ENCODE measurements at regions not wholly inside any gene's neighbourhood (a gene's known extent, or its start where the extent isn't known, plus 50 kb on each side); places are given as distances from the start of the nearest gene placed in this dataset.

DNA sequence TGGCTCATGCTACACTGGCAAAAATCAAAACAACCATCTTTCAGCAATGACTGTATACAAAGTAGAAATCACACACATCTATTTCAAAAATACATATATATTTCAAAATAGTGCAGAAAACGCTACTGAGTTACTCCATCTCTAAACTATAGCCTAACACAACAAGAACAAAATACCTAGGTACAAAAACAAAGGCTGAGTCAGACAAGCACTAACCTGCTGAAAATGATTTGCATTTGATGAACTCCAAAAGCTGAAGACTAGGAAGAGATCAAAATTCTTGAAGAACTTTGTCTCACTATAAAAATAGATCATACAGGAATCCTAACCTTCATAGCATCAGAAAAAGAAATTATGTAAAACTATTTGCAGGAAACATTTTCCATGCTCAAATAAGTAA, 381.6 kb downstream of the EFNB2 start:
- peaks cover 37 to 74% of the 10 kb centered on the region in 2 experiments for H3K4me1 ChIP-seq (ENCODE audit: control insufficient read depth in 1 of 2, insufficient read depth in 2 of 2, low read length in 2 of 2)
- DNase-seq (ENCODE audit: low read depth, low spot score), result no peak
- ChIA-PET POLR2A (interaction anchor here (0.6 kb wide), 1 partner anchor 23 kb away, joined by 3 read pairs; no protein-coding TSS in a partner anchor), RAD21 (ENCODE audit: low non-redundant PET in 1 of 2, low total read pairs in 2 of 2, uncharacterized antibody in 2 of 2, unreplicated experiment in 2 of 2) (no interaction called here), CTCF (no interaction called here)
- H3K9me3 ChIP-seq (ENCODE audit: control insufficient read depth in 1 of 2, insufficient read depth in 1 of 2, low read depth in 1 of 2, low read length in 2 of 2), result no peaks in the 10 kb centered on the region
- intact Hi-C loops (cut with micrococcal nuclease), result no loop called here
- H3K4me3 ChIP-seq (replicated peaks in 1 of 2; ENCODE audit: low read depth in 1 of 2, low read length in 2 of 2), result no peak overlapping the region
- TF ChIP-seq CEBPB (IDR thresholded peaks at IDR 0.05; ENCODE audit: low read depth) (no peak), RAD21 (IDR thresholded peaks at IDR 0.05; ENCODE audit: low read depth) (no peak), YY1 (IDR thresholded peaks at IDR 0.05; ENCODE audit: extremely low read depth, insufficient replicate concordance, low read depth, low read length) (no peak), EGR1 (IDR thresholded peaks at IDR 0.05; ENCODE audit: low read depth) (no peak), ELF1 (IDR thresholded peaks at IDR 0.05; ENCODE audit: borderline replicate concordance, low read depth) (no peak), POLR2AphosphoS5 (IDR thresholded peaks at IDR 0.05; ENCODE audit: low read depth, low read length) (no peak), SP1 (IDR thresholded peaks at IDR 0.05; ENCODE audit: low read depth) (no peak), ZFX (IDR thresholded peaks at IDR 0.05) (no peak), POLR2A (IDR thresholded peaks at IDR 0.05; ENCODE audit: borderline replicate concordance, extremely low read depth, insufficient read depth, insufficient read length) (no peak), ZNF274 (IDR thresholded peaks at IDR 0.05; ENCODE audit: low read depth, low read length) (no peak)
- TF ChIP-seq, protein P1, sequence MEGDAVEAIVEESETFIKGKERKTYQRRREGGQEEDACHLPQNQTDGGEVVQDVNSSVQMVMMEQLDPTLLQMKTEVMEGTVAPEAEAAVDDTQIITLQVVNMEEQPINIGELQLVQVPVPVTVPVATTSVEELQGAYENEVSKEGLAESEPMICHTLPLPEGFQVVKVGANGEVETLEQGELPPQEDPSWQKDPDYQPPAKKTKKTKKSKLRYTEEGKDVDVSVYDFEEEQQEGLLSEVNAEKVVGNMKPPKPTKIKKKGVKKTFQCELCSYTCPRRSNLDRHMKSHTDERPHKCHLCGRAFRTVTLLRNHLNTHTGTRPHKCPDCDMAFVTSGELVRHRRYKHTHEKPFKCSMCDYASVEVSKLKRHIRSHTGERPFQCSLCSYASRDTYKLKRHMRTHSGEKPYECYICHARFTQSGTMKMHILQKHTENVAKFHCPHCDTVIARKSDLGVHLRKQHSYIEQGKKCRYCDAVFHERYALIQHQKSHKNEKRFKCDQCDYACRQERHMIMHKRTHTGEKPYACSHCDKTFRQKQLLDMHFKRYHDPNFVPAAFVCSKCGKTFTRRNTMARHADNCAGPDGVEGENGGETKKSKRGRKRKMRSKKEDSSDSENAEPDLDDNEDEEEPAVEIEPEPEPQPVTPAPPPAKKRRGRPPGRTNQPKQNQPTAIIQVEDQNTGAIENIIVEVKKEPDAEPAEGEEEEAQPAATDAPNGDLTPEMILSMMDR (IDR thresholded peaks at IDR 0.05 in 2 of 3, conservative IDR thresholded peaks at IDR 0.05 in 1 of 3; ENCODE audit: borderline replicate concordance in 1 of 3, insufficient read depth in 1 of 3, low read depth in 2 of 3, low read length in 2 of 3), result no peak
- TF ChIP-seq, protein P2, sequence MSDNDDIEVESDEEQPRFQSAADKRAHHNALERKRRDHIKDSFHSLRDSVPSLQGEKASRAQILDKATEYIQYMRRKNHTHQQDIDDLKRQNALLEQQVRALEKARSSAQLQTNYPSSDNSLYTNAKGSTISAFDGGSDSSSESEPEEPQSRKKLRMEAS (IDR thresholded peaks at IDR 0.05), result no peak
- no peak overlapping the region for H3K9ac ChIP-seq (ENCODE audit: low read length)
- H2AFZ ChIP-seq (ENCODE audit: low read depth, low read length, poor library complexity, severe bottlenecking), result no peak overlapping the region
- no peaks in the 10 kb centered on the region for H4K20me1 ChIP-seq (ENCODE audit: insufficient read depth)
- no TSS peak for BruUV-seq (replicated peaks)
- no peaks in the 10 kb centered on the region for H3K79me2 ChIP-seq (ENCODE audit: insufficient read depth, low read length)
- no peak overlapping the region for H3K4me2 ChIP-seq (ENCODE audit: low read length)
- no peaks in the 10 kb centered on the region for H3K27me3 ChIP-seq (ENCODE audit: insufficient read depth, low read length)
- H3K9me2 ChIP-seq (ENCODE audit: insufficient read depth), result no peaks in the 10 kb centered on the region
- no peaks in the 10 kb centered on the region for H3K36me3 ChIP-seq (ENCODE audit: control insufficient read depth in 1 of 2, insufficient read depth in 2 of 2, low read length in 2 of 2)
- ATAC-seq, result no peak
- H3K27ac ChIP-seq (ENCODE audit: low read depth, low read length), result no peak overlapping the region

Data from HCT116 (cell line).